ENCODE measurements at regions not wholly inside any gene's neighbourhood (a gene's known extent, or its start where the extent isn't known, plus 50 kb on each side); places are given as distances from the start of the nearest gene placed in this dataset.
"Not testable (repeated sequence)": the region's sequence is repeated elsewhere in the genome, so short reads cannot be mapped to it uniquely, and the experiment has no call there.

DNA sequence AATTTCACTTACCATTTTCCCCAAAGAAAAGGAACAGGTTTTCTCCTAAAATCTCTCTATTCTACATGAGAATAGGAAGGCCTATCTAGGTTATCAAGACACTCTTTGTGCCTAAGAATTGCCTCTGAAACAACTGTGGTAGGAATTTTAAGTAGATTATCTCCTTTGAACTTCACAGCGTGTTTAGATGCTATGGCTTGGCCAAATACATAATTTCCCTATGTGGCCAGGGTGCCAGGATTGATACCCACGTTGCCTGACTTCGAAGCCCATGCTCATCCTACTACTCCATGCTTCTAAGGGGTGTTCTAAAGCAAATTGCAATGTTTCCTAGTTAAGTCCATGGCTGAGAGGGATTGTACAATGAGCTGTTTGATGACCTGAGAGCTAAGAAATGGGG lies 241.5 kb upstream of the FBXO33 start:
- DNase-seq (ENCODE audit: low read depth), result no peak

DNA sequence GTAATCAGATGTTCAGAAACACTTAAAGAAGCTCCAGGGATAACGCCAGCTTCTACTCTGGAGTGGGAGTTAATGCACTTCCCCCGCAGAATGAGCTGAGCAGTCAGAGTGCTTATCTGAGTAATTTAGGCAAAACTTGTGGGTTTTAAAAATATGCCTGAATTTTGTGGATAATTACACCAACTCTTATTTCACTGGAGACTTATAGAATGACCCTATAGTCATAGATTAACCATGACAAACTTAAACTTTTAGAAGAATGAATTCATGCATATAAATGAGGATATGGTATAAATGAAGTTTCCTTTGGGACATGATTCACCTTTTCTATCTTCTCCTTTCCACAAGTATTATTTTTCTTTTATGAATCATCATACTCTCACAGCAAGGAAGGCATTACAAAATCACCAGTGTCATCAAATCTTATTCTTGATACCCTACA lies 241.1 kb upstream of the FBXO33 start:
- DNase-seq (ENCODE audit: low read depth), result no peak

DNA sequence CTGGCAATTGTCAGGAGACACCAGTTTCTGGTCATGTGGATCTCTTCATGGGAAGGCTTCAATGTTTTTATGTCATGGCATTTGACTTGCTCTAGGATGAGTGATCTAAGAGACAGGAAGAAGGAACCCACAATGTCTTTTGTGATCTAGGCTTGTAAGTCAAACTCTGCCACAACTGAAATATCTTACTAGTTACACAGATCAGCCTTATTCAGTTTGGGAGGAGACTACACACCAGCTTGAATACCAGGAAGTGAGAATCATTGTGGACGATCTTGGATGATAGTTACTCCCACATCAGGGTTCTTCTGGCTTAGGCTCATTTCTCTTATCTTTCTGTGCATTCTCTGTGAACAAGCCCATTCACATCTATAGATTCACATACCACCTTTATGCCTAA lies 236.2 kb upstream of the FBXO33 start:
- no peak for DNase-seq (ENCODE audit: low read depth)

DNA sequence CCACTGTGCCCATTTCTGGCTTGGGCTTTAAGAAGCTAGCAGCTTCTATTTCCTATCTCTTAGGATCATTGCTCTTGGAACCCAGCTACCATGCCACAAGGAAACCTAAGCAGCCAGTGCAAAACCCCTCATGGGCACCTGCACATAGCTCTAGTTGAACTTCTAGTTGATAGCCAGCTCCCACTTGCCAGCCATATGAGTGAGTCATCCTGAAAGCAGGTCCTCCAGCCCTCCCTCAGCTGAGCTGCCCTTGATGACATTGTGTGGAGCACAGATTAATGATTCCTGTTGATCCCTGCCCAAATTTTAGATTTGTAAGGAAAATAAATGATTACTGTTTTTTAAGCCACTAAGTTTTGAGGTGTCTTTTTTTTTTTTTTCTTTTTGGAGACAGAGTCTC lies 234.2 kb upstream of the FBXO33 start:
- no peak for DNase-seq (ENCODE audit: low read depth)

DNA sequence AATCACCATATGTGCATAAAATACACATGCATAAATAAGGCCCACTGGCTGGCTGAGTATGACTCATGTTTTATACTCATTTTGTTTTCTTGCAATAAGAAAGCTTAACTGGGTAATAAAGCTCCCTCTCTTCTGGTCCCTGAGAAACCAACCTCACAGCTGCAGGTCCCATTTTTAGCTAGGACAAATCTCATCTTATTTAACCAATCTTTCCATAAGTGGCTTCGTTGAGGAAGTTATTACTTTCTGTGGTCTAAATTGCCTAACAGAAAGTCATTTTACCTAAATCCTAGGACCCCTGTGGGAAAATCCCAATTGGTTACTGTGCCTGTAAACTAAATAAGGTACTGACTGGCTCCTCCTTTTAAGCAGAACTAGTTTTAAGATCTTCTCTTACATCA lies 232.8 kb upstream of the FBXO33 start:
- DNase-seq (ENCODE audit: low read depth), result no peak

DNA sequence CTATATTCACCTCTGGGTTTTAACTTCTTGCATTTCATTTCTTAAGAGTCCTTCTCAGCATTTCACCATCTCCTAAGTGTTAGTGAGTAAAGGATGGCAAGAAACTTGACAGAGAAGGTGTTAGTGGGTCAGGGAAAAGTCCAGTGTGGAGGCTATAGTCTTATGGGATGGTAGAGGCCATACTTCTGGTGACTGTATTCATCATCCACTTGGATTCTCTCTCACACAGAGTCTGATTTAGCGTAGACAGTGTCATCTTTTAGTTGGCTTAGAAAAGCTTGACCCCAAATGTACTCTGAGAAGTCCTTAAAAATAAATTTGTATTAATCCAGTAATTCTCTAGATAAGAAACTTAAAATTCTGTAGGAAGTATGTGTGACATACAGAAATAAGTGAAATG lies 232.4 kb upstream of the FBXO33 start:
- no peak for DNase-seq (ENCODE audit: low read depth)

DNA sequence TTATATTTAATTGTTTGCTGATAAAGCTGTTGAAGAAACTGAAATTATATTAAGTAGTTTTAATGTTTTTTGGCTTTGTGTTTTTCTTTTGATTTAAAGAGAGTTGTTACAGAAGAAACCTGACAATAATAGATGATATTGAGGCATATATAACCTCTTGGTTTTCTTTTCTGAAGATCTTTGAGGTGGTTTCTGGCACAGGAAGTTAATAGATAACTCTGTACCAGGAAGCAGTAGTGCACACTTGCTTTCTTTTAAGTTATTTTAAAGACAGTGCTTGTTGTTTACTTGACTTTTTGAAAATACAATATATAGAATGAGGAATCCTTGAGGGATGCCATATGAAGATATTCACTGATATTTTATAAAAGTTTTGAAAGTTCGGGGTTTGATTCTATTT lies 209.0 kb upstream of the FBXO33 start:
- no peak for DNase-seq (ENCODE audit: low read depth)

DNA sequence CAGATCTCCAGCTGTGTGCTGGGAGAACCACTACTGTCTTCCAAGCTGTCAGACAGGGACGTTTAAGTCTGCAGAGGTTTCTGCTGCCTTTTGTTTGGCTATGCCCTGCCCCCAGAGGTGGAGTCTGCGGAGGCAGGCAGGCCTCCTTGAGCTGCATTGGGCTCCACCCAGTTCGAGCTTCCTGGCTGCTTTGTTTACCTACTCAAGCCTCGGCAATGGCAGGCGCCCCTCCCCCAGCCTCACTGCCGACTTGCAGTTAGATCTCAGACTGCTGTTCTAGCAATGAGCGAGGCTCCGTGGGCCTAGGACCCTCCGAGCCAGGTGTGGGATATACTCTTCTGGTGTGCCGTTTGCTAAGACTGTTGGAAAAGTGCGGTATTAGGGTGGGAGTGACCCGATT lies 206.8 kb upstream of the FBXO33 start:
- DNase-seq (ENCODE audit: low read depth), result not testable (repeated sequence)

DNA sequence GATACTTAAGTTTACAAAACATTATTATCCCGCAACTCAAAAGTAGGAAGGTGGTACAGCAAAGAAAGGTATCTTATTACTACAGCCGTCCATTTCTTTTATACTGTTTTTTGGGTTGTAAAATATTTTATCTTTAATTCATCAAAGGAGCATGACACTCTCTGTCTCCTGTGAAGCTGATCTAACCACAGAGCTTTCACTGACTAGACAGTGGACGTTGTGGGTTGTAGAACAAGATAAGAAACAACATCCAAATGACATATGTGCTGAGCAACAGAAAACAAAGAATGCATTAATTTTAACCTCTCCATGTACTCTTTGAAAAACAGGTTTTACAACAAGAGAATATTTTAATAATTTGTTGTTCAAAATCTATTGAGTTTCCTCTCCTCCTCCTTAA lies 195.9 kb upstream of the FBXO33 start:
- no peak for DNase-seq (ENCODE audit: low read depth)

DNA sequence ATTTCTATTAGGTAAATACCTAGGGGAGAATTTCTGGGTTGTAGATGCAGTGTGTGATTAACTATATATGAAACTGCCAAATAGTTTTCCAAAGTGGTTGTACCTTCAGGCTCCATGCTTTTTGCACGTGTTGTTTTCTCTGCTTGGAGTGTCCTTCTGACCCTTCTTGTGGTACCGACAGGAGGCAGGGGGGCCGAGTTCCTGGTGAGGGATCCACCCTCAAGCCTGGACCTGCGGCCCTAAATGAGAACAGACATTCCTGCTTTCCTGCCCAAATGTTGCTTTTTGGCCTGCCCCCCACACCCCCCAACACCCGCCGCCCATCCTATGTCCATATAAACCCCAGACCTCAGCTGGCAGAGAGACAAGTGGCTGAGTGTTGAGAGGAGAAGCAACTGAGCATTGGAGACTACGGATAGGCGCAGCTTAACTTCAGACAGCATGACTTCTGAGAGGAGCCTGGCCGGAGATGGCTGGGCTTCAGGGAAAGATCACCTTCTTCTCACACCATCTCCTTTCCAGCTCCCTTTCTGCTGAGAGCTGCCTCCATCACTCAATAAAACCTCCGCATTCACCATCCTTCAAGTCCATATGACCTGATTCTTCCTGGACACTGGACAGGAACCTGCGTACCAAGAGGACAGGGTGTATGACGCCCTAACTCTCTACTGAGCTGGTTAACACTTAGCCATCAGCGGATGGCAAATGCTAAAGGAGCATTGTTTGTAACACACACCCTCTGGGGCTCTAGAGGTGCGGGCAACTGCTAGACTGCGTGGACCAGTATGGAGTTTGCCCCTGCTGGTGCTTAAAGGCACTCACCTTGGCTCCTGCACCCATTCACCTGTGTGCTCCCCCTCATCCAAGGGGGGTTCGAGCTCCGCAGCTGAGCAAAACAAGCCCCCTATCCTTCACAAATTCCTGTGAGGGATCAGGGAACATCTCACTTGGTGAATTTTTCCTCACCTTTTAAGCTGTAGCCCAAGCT lies 194.7 kb upstream of the FBXO33 start:
- DNase-seq (ENCODE audit: low read depth), result no peak

DNA sequence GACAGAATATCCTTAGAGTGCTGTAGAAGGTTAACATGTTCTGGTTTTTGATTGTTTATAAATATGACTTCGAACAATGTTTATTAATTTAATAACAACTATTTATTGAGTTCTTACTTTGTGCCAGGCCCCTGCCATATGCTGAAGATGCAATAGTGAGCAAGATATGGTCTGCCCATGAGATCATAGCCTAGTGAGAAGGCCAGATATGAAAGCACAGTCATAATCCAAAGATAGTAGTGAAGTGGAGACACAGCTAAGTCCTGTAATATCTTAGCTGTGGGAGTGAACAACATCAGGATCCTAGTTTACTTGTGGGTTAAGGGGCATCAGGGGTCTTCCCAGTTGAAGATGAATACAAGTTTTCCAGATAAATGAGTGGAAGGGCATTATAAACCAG lies 189.4 kb upstream of the FBXO33 start:
- no peak for DNase-seq (ENCODE audit: low read depth)

DNA sequence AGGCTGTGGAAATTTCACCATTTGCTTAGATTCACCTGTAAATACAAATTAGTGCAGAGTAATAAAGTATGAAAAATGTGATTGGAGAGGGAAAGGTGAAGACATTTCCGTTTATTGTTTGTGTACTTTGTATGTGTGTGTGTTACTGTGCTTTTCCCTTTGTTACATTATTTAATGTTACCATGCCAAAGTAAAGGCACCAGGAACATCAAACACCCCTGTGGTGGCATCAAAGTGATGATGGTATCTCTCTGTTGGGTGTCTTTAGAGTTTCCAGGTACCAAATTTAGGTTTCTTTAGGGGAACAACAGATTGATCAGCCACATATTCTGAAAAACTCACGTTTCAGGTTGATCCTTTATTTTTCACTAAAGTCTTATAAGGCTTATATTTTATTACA lies 189.0 kb upstream of the FBXO33 start:
- DNase-seq (ENCODE audit: low read depth), result no peak

DNA sequence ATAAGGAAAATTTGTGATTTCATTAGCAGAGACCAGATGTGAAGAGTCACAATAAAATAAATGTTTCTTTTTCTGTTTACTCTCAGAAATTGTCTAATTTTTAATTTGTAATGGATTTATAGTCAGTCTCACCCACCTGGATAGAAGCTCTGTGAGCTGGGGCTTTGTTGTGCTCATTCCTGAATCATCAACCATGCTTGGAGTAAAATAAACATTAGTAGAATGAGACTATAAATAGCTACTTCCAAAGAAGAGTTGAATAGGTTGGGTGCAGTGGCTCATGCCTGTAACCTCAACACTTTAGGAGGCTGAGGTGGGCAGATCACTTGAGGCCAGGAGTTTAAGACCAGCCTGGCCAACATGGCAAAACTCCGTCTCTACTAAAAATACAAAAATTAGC lies 185.3 kb upstream of the FBXO33 start:
- DNase-seq (ENCODE audit: low read depth), result no peak

DNA sequence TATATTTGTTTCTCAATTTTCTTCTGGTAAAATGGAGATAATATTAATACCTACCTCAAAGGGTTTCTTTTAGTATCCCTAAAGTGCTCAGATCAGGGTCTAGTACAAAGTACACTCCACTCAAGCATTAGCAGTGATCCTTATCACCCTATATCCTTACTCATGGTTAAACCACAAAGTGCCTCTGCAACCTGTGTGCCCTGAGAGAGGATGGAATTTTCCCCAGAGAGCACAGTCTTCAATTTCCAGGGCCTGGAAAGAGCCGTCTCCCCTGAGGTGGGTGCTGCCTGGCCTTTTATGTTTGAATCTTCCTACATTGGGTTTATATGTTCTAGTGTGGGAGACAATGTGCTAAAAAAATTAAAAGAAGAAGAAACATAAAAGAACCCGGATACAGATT lies 183.1 kb upstream of the FBXO33 start:
- DNase-seq (ENCODE audit: low read depth), result no peak

DNA sequence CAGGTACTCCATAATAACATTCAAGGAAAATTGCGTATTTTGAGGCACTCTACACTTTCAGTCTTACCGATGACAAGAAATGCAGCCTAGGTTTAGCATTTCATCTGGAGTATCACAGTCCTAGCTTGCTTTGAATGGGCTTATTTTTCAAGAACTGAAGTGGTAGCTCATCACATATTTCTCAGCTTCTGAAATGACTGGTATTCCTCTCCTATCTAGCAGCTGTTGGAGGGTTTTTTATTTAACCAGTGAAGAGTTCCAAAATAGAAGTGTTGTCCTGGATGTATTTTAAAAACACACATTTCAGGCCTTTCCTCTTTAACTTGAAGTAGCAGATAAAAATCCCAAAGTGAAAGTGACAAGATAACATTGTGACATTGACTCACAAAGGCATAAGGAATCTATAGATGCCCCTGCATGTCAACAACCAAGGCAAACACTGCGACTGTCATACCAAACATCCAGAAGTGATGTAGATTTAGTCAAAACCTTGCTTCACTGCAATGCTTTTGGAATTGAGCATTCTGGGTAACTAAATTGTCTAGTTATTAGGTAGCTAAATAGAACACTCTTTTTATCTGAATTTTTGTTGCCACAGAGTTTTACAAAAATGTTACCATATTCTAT lies 182.2 kb upstream of the FBXO33 start:
- DNase-seq (ENCODE audit: low read depth), result no peak

DNA sequence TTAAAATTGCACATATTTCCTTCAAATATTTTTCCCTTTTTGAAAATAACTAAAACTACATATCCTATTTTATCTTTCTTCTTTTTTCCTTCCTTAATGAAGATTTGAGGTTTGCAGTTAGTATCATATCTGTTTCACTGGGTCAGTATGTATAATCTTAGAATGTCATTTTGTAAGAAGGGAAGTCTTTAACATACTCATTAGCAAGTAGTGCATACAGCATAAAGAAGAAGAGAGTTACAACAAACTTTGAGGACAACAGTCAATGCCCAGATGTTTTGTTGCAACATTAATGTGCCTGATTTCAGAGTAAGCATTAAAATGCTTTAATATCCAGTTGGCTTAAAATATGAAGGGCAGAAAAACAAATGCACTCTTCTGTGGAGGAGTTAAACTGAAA lies 176.9 kb upstream of the FBXO33 start:
- no peak for DNase-seq (ENCODE audit: low read depth)

DNA sequence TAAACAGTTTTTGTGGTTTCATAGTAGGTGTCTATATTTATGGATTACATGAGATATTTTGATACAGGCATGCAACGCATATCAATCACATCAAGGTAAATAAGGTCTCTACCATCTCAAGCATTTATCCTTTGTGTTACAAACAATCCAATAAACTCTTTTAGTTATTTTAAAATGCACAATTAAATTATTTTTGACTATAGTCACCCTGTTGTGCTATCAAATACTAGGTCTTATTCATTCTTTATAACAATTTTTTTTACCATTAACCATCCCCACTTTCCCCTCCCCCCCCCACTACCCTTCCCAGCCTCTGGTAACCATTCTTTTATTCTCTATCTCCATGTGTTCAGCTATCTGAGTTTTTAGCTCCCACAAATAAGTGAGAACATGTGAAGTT lies 175.7 kb upstream of the FBXO33 start:
- no peak for DNase-seq (ENCODE audit: low read depth)

DNA sequence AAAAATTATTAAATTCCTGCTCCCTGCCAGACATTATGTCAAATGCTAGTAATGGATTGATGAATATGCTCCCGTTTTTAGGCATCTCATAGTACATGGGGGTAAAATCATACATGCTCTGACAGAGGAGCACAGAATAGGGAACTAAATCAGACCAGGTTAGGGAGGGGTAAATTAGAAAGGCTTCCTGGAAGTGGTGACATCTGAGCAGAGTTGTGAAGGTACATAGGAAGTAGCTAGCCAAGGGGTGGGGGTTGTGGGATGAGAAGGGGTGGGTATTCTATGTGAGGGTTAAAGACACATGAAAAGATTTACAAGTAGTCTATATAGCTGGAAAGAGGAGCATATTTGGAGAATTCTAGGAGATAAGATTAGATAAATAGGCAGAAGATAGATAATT lies 171.7 kb upstream of the FBXO33 start:
- no peak for DNase-seq (ENCODE audit: low read depth)

DNA sequence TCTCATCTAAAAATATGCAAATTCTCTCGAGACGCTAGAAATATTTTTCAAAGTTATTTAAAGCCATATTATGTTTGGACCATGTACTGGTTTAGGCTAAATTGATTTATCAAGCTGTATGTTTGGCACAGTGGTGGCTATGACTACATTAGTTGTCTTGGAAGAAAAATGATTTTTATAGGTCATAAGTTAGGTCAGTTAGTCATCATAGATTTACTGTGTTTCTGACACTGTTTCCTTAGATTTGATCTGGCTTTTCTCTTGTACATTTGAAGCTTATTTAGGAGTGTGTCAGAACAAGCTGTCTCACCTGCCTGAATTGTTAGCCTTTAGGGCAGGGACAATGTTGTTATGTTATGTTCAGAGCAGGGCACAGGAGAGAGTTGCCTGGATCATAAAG lies 161.1 kb upstream of the FBXO33 start:
- no peak for DNase-seq (ENCODE audit: low read depth)

DNA sequence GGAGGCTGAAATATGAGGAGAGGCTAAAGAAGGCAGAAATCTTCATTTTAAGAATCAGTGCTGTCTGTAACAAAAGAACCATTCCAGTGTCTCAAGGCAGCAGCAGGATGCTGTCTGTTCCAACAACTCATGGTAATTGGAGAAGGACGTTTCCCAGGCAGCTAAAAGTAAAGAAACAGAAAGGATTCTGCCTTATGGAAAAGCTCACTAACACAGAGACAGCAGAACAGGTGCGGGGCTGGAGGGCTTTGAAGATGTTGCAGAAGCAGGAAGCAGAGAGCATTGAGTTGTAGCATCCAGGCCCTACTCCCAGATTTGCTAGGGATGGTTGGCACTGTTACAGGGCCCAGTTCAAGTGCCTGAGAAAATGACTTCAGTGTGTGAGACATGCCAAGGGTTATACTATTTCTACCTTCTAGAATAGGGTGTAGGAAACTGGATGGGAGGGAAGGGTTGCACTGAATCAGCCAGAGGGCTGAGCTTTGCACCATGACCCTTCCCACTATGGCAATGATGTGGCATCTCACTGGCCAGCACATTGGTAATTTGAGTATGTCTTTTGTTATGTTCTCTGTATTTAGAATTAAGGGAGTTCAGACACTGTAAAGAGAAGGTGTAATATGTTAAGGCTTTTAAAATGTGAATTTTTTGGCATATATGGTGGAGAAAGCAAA lies 160.0 kb upstream of the FBXO33 start:
- DNase-seq (ENCODE audit: low read depth), result no peak

DNA sequence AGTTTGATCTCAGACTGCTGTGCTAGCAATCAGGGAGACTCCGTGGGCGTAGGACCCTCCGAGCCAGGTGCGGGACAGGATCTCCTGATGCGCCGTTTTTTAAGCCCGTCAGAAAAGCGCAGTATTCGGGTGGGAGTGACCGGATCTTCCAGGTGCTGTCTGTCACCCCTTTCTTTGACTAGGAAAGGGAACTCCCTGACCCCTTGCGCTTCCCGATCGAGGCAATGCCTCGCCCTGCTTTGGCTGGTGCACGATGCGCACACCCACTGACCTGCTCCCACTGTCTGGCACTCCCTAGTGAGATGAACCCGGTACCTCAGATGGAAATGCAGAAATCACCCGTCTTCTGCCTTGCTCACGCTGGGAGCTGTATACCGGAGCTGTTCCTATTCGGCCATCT lies 157.6 kb upstream of the FBXO33 start:
- not testable (repeated sequence) for DNase-seq (ENCODE audit: low read depth)

DNA sequence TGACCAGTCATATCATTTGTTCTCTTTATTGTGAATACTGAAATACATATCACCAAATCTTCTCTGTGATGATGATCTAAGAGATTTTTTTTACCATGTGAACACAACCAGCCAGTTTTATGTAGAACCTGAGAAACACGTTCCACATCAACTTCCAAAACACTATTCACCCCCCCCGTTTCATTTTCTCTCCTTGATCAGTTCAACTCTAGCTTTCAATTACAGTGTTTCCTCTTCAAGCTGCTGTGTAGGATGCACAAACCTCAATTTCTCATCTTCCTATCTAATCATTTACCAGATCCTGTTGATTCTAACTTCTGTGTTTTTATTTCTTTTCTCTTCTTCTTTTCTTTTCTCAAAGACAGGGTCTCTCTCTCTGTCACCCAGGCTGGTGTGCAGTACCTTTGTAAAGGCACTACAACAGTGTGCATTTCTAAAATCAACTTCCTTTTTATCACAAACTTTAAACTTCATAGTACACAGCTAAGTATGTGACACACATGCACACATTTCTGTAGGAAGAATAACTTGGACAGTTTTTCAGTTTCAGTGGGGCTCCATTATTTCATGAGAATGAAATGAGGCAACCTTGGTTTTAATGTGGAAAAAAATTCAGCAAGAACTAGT lies 149.9 kb upstream of the FBXO33 start:
- no peak for DNase-seq (ENCODE audit: low read depth)
